ENCODE measurements at regions not wholly inside any gene's neighbourhood (a gene's known extent, or its start where the extent isn't known, plus 50 kb on each side); places are given as distances from the start of the nearest gene placed in this dataset.
A peak's percentile ranks its signal among the peaks of the same experiment; 100 is the strongest.

- CTCF ChIA-PET, result interaction anchor here (0.6 kb wide), 1 partner anchor 148 kb away, joined by 3 read pairs; no protein-coding TSS in a partner anchor
- Mint-ChIP-seq H3K27me3 (ENCODE audit: unreplicated experiment) (no peaks in the 10 kb centered on the region), H3K4me1 (ENCODE audit: low read depth, unreplicated experiment) (no peaks in the 10 kb centered on the region), H3K27ac (ENCODE audit: unreplicated experiment) (no peak overlapping the region), H3K9me3 (ENCODE audit: low read depth, unreplicated experiment) (no peaks in the 10 kb centered on the region), H3K4me3 (ENCODE audit: low read depth, unreplicated experiment) (no peak overlapping the region), H3K36me3 (ENCODE audit: insufficient read depth, unreplicated experiment) (no peaks in the 10 kb centered on the region)
- intact Hi-C loops (cut with micrococcal nuclease; ENCODE audit: unreplicated experiment), result no loop called here
- TF ChIP-seq CTCF (IDR thresholded peaks at IDR 0.05; ENCODE audit: unreplicated experiment), result no peak
- BruUV-seq (replicated peaks), result no TSS peak
- peak; percentile 8 for DNase-seq
Measured at GRCh38 chr15:31272558-31273257, 53.9 kb upstream of the KLF13 start.

- BruUV-seq (replicated peaks), result no TSS peak
- no peak for DNase-seq
- intact Hi-C loops (cut with micrococcal nuclease; ENCODE audit: unreplicated experiment), result no loop called here
- TF ChIP-seq CTCF (IDR thresholded peaks at IDR 0.05; ENCODE audit: unreplicated experiment), result no peak
- Mint-ChIP-seq H3K27me3 (ENCODE audit: unreplicated experiment) (no peaks in the 10 kb centered on the region), H3K27ac (ENCODE audit: unreplicated experiment) (no peak overlapping the region), H3K4me3 (ENCODE audit: low read depth, unreplicated experiment) (no peak overlapping the region), H3K4me1 (ENCODE audit: low read depth, unreplicated experiment) (no peaks in the 10 kb centered on the region), H3K9me3 (ENCODE audit: low read depth, unreplicated experiment) (no peaks in the 10 kb centered on the region), H3K36me3 (ENCODE audit: insufficient read depth, unreplicated experiment) (no peaks in the 10 kb centered on the region)
- CTCF ChIA-PET, result interaction anchor here (0.6 kb wide), 1 partner anchor 147 kb away, joined by 3 read pairs; no protein-coding TSS in a partner anchor
Measured at GRCh38 chr15:31273258-31273941, 53.2 kb upstream of the KLF13 start.

- CTCF ChIA-PET, result no interaction called here
- intact Hi-C loops (cut with micrococcal nuclease; ENCODE audit: unreplicated experiment), result no loop called here
- Mint-ChIP-seq H3K36me3 (ENCODE audit: insufficient read depth, unreplicated experiment) (no peaks in the 10 kb centered on the region), H3K27me3 (ENCODE audit: unreplicated experiment) (no peaks in the 10 kb centered on the region), H3K9me3 (ENCODE audit: low read depth, unreplicated experiment) (no peaks in the 10 kb centered on the region), H3K4me1 (ENCODE audit: low read depth, unreplicated experiment) (no peaks in the 10 kb centered on the region), H3K4me3 (ENCODE audit: low read depth, unreplicated experiment) (no peak overlapping the region), H3K27ac (ENCODE audit: unreplicated experiment) (no peak overlapping the region)
- no peak for DNase-seq
- BruUV-seq (replicated peaks), result no TSS peak
- no peak for TF ChIP-seq CTCF (IDR thresholded peaks at IDR 0.05; ENCODE audit: unreplicated experiment)
Measured at GRCh38 chr15:31274496-31275330, 51.9 kb upstream of the KLF13 start.

GRCh38 chr15:31275331-31276262 lies 51.0 kb upstream of the KLF13 start:
- Mint-ChIP-seq H3K36me3 (ENCODE audit: insufficient read depth, unreplicated experiment) (no peaks in the 10 kb centered on the region), H3K9me3 (ENCODE audit: low read depth, unreplicated experiment) (no peaks in the 10 kb centered on the region), H3K27ac (ENCODE audit: unreplicated experiment) (no peak overlapping the region), H3K4me3 (ENCODE audit: low read depth, unreplicated experiment) (no peak overlapping the region), H3K4me1 (ENCODE audit: low read depth, unreplicated experiment) (no peaks in the 10 kb centered on the region), H3K27me3 (ENCODE audit: unreplicated experiment) (no peaks in the 10 kb centered on the region)
- intact Hi-C loops (cut with micrococcal nuclease; ENCODE audit: unreplicated experiment), result no loop called here
- CTCF ChIA-PET, result no interaction called here
- no peak for TF ChIP-seq CTCF (IDR thresholded peaks at IDR 0.05; ENCODE audit: unreplicated experiment)
- no TSS peak for BruUV-seq (replicated peaks)
- DNase-seq, result no peak
